Fibroblast of the aortic adventitia (primary cell): ENCODE measurements at regions not wholly inside any gene's neighbourhood (a gene's known extent, or its start where the extent isn't known, plus 50 kb on each side); places are given as distances from the start of the nearest gene placed in this dataset.
"Not testable (repeated sequence)": the region's sequence is repeated elsewhere in the genome, so short reads cannot be mapped to it uniquely, and the experiment has no call there.

Experiments used
- DNase-seq: peaks from one replicate; pipeline ENCODE4 v3.0.0-alpha.2; 2010; ENCODE audit warnings: low read depth
- H3K4me3 ChIP-seq: 2 replicates; pipeline ENCODE4 v1.5.1; 2011; ENCODE audit warnings: low read depth, mild to moderate bottlenecking, control low read depth, low read length, moderate library complexity
- CTCF ChIP-seq: IDR thresholded peaks from 2 replicates; pipeline ENCODE4 v1.5.1; 2011; ENCODE audit warnings: mild to moderate bottlenecking, low read length, control low read depth, inconsistent platforms; ENCODE audit not compliant: insufficient read depth

- no peak for DNase-seq
- no peak overlapping the region for H3K4me3 ChIP-seq
- no peak for TF ChIP-seq CTCF
These were observed 360.6 kb upstream of the C11orf87 start for GRCh38 chr11:109061394-109061793.

GRCh38 chr11:109062445-109062844 lies 359.5 kb upstream of the C11orf87 start:
- H3K4me3 ChIP-seq: no peak overlapping the region
- TF ChIP-seq CTCF: no peak
- peak; percentile 45 for DNase-seq

- TF ChIP-seq CTCF: no peak
- no peak for DNase-seq
These were observed 359.1 kb upstream of the C11orf87 start for GRCh38 chr11:109062871-109063270.

GRCh38 chr11:109064618-109065311 lies 357.2 kb upstream of the C11orf87 start:
- H3K4me3 ChIP-seq, DNase-seq: not testable (repeated sequence)

More at GRCh38 chr11:109062871-109063270, 359.1 kb upstream of the C11orf87 start:
- no peak overlapping the region for H3K4me3 ChIP-seq

GRCh38 chr11:109071262-109071661 lies 350.7 kb upstream of the C11orf87 start:
- TF ChIP-seq CTCF: no peak
- H3K4me3 ChIP-seq: no peak overlapping the region
- no peak for DNase-seq

- DNase-seq: peak; percentile 98
- H3K4me3 ChIP-seq: no peak overlapping the region
- no peak for TF ChIP-seq CTCF
These were observed 350.1 kb upstream of the C11orf87 start for GRCh38 chr11:109071712-109072524.

- no peak for DNase-seq
- no peak for TF ChIP-seq CTCF
These were observed 348.8 kb upstream of the C11orf87 start for GRCh38 chr11:109073032-109073822.

More at GRCh38 chr11:109073032-109073822, 348.8 kb upstream of the C11orf87 start:
- H3K4me3 ChIP-seq: no peak overlapping the region
